HG03175 (cell line): ENCODE measurements at regions not wholly inside any gene's neighbourhood (a gene's known extent, or its start where the extent isn't known, plus 50 kb on each side); places are given as distances from the start of the nearest gene placed in this dataset.
"Not testable (repeated sequence)": the region's sequence is repeated elsewhere in the genome, so short reads cannot be mapped to it uniquely, and the experiment has no call there.

Experiments
- ATAC-seq: cut with Tn5 transposase; IDR thresholded peaks from one replicate; pipeline ENCODE4 v1.9.1; 2021; ENCODE audit warnings: mild to moderate bottlenecking, moderate library complexity; ENCODE audit not compliant: unreplicated experiment

- no peak for ATAC-seq
Observed at GRCh38 chr2:8438996-8439395, 242.9 kb upstream of the ID2 start.

GRCh38 chr2:8440029-8440778 is 241.7 kb upstream of the ID2 start:
- no peak for ATAC-seq

- no peak for ATAC-seq
Observed at GRCh38 chr2:8441371-8441770, 240.5 kb upstream of the ID2 start.

GRCh38 chr2:8441986-8442385 is 239.9 kb upstream of the ID2 start:
- peak; percentile 68 for ATAC-seq

GRCh38 chr2:8442833-8443486 is 238.9 kb upstream of the ID2 start:
- no peak for ATAC-seq

GRCh38 chr2:8445580-8445979 is 236.3 kb upstream of the ID2 start:
- ATAC-seq = no peak

- not testable (repeated sequence) for ATAC-seq
Observed at GRCh38 chr2:8446751-8447150, 235.1 kb upstream of the ID2 start.

GRCh38 chr2:8447610-8448221 is 234.1 kb upstream of the ID2 start:
- ATAC-seq = no peak

- no peak for ATAC-seq
Observed at GRCh38 chr2:8448824-8449556, 232.9 kb upstream of the ID2 start.

- ATAC-seq = no peak
Observed at GRCh38 chr2:8451273-8451672, 230.6 kb upstream of the ID2 start.

- no peak for ATAC-seq
Observed at GRCh38 chr2:8452296-8452695, 229.6 kb upstream of the ID2 start.

GRCh38 chr2:8452979-8453903 is 228.6 kb upstream of the ID2 start:
- ATAC-seq = no peak

GRCh38 chr2:8453904-8454302 is 228.0 kb upstream of the ID2 start:
- ATAC-seq = no peak

- ATAC-seq = no peak
Observed at GRCh38 chr2:8454797-8455196, 227.1 kb upstream of the ID2 start.

- no peak for ATAC-seq
Observed at GRCh38 chr2:8455236-8456150, 226.4 kb upstream of the ID2 start.

GRCh38 chr2:8456151-8457091 is 225.4 kb upstream of the ID2 start:
- ATAC-seq = no peak

GRCh38 chr2:8457092-8457481 is 224.8 kb upstream of the ID2 start:
- ATAC-seq = no peak
